ENCODE measurements at regions not wholly inside any gene's neighbourhood (a gene's known extent, or its start where the extent isn't known, plus 50 kb on each side); places are given as distances from the start of the nearest gene placed in this dataset.
"Not testable (repeated sequence)": the region's sequence is repeated elsewhere in the genome, so short reads cannot be mapped to it uniquely, and the experiment has no call there.

- Histone ChIP-seq H3K4me3 (ENCODE audit: low read depth, low read length, poor library complexity, severe bottlenecking) (no peak overlapping the region), H3K9me2 (ENCODE audit: low read depth, low read length) (no peaks in the 10 kb centered on the region), H3K9ac (ENCODE audit: low read length) (no peak overlapping the region), H3K4me1 (ENCODE audit: insufficient read depth, low read length, severe bottlenecking) (no peaks in the 10 kb centered on the region), H3K27ac (ENCODE audit: low read depth, low read length, poor library complexity, severe bottlenecking) (no peak overlapping the region), H4K20me1 (ENCODE audit: insufficient read depth, low read length) (no peaks in the 10 kb centered on the region), H3K27me3 (ENCODE audit: insufficient read depth, low read length) (no peaks in the 10 kb centered on the region), H3K4me2 (ENCODE audit: low read length) (no peak overlapping the region), H3K36me3 (ENCODE audit: insufficient read depth, low read length) (no peaks in the 10 kb centered on the region), H3K9me3 (ENCODE audit: low read length) (no peaks in the 10 kb centered on the region), H3F3A (ENCODE audit: insufficient read depth, low read length) (no peaks in the 10 kb centered on the region), H3K79me2 (ENCODE audit: insufficient read depth, low read length) (no peaks in the 10 kb centered on the region), H2AFZ (ENCODE audit: low read length) (no peak overlapping the region)
- no peak for TF ChIP-seq EZH2 (IDR thresholded peaks at IDR 0.05; ENCODE audit: borderline replicate concordance, low read length)
- TF ChIP-seq, protein P1, sequence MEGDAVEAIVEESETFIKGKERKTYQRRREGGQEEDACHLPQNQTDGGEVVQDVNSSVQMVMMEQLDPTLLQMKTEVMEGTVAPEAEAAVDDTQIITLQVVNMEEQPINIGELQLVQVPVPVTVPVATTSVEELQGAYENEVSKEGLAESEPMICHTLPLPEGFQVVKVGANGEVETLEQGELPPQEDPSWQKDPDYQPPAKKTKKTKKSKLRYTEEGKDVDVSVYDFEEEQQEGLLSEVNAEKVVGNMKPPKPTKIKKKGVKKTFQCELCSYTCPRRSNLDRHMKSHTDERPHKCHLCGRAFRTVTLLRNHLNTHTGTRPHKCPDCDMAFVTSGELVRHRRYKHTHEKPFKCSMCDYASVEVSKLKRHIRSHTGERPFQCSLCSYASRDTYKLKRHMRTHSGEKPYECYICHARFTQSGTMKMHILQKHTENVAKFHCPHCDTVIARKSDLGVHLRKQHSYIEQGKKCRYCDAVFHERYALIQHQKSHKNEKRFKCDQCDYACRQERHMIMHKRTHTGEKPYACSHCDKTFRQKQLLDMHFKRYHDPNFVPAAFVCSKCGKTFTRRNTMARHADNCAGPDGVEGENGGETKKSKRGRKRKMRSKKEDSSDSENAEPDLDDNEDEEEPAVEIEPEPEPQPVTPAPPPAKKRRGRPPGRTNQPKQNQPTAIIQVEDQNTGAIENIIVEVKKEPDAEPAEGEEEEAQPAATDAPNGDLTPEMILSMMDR (IDR thresholded peaks at IDR 0.05; ENCODE audit: low read length), result no peak
Observed at GRCh38 chr14:82963756-82964155, 1430.1 kb upstream of the SEL1L start.

GRCh38 chr14:82987502-82988124 lies 1454.0 kb upstream of the SEL1L start:
- H3K9ac ChIP-seq (ENCODE audit: low read length), result no peak overlapping the region
- no peaks in the 10 kb centered on the region for H3K9me2 ChIP-seq (ENCODE audit: low read depth, low read length)
- no peak overlapping the region for H3K27ac ChIP-seq (ENCODE audit: low read depth, low read length, poor library complexity, severe bottlenecking)
- TF ChIP-seq, protein P1 (IDR thresholded peaks at IDR 0.05; ENCODE audit: low read length), result no peak
- TF ChIP-seq EZH2 (IDR thresholded peaks at IDR 0.05; ENCODE audit: borderline replicate concordance, low read length), result no peak
- no peak overlapping the region for H2AFZ ChIP-seq (ENCODE audit: low read length)
- no peaks in the 10 kb centered on the region for H4K20me1 ChIP-seq (ENCODE audit: insufficient read depth, low read length)
- H3K4me1 ChIP-seq (ENCODE audit: insufficient read depth, low read length, severe bottlenecking), result no peaks in the 10 kb centered on the region
- no peaks in the 10 kb centered on the region for H3K9me3 ChIP-seq (ENCODE audit: low read length)
- H3K4me3 ChIP-seq (ENCODE audit: low read depth, low read length, poor library complexity, severe bottlenecking), result no peak overlapping the region
- H3K36me3 ChIP-seq (ENCODE audit: insufficient read depth, low read length), result no peaks in the 10 kb centered on the region
- H3K4me2 ChIP-seq (ENCODE audit: low read length), result no peak overlapping the region
- H3K27me3 ChIP-seq (ENCODE audit: insufficient read depth, low read length), result no peaks in the 10 kb centered on the region
- no peaks in the 10 kb centered on the region for H3K79me2 ChIP-seq (ENCODE audit: insufficient read depth, low read length)
- H3F3A ChIP-seq (ENCODE audit: insufficient read depth, low read length), result no peaks in the 10 kb centered on the region

GRCh38 chr14:82994547-82994946 lies 1460.9 kb upstream of the SEL1L start:
- H3F3A ChIP-seq (ENCODE audit: insufficient read depth, low read length); H3K9ac ChIP-seq (ENCODE audit: low read length); H3K4me3 ChIP-seq (ENCODE audit: low read depth, low read length, poor library complexity, severe bottlenecking); H3K79me2 ChIP-seq (ENCODE audit: insufficient read depth, low read length); H3K9me2 ChIP-seq (ENCODE audit: low read depth, low read length); H4K20me1 ChIP-seq (ENCODE audit: insufficient read depth, low read length); H3K36me3 ChIP-seq (ENCODE audit: insufficient read depth, low read length); H3K27me3 ChIP-seq (ENCODE audit: insufficient read depth, low read length); H3K4me1 ChIP-seq (ENCODE audit: insufficient read depth, low read length, severe bottlenecking); H3K9me3 ChIP-seq (ENCODE audit: low read length); H3K27ac ChIP-seq (ENCODE audit: low read depth, low read length, poor library complexity, severe bottlenecking); H2AFZ ChIP-seq (ENCODE audit: low read length); H3K4me2 ChIP-seq (ENCODE audit: low read length): not testable (repeated sequence)

DNA sequence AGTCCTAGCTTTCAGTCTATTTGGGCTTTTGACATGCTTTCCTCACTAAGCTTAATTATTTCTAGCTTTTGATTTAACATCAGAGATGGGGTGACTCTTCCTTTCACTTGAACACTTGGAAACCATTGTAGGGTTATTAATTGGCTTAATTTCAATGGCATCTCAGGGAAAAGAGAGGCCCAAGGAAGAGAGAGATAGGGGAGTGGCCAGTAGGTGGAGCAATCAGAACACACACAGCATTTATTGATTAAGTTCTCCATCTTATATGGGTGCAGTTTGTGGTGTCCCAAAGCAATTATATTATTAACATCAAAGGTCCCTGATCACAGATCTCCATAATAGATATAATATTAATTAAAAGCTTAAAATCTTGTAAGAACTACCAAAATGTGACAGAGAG lies 1466.1 kb upstream of the SEL1L start:
- Histone ChIP-seq H3K27me3 (ENCODE audit: insufficient read depth, low read length) (no peaks in the 10 kb centered on the region), H3F3A (ENCODE audit: insufficient read depth, low read length) (no peaks in the 10 kb centered on the region), H3K9me3 (ENCODE audit: low read length) (no peaks in the 10 kb centered on the region), H3K27ac (ENCODE audit: low read depth, low read length, poor library complexity, severe bottlenecking) (no peak overlapping the region), H3K4me3 (ENCODE audit: low read depth, low read length, poor library complexity, severe bottlenecking) (no peak overlapping the region), H3K36me3 (ENCODE audit: insufficient read depth, low read length) (no peaks in the 10 kb centered on the region), H3K4me1 (ENCODE audit: insufficient read depth, low read length, severe bottlenecking) (no peaks in the 10 kb centered on the region), H3K9me2 (ENCODE audit: low read depth, low read length) (no peaks in the 10 kb centered on the region), H3K9ac (ENCODE audit: low read length) (no peak overlapping the region), H4K20me1 (ENCODE audit: insufficient read depth, low read length) (no peaks in the 10 kb centered on the region), H3K79me2 (ENCODE audit: insufficient read depth, low read length) (no peaks in the 10 kb centered on the region), H2AFZ (ENCODE audit: low read length) (no peak overlapping the region), H3K4me2 (ENCODE audit: low read length) (no peak overlapping the region)
- TF ChIP-seq EZH2 (IDR thresholded peaks at IDR 0.05; ENCODE audit: borderline replicate concordance, low read length), result no peak
- TF ChIP-seq, protein P1 (IDR thresholded peaks at IDR 0.05; ENCODE audit: low read length), result peak; percentile 27
